Retinal pigment epithelial cell (primary cell): ENCODE measurements at regions not wholly inside any gene's neighbourhood (a gene's known extent, or its start where the extent isn't known, plus 50 kb on each side); places are given as distances from the start of the nearest gene placed in this dataset.

Source experiments
- DNase-seq: peaks from one replicate; pipeline ENCODE4 v3.0.0-alpha.2; 2010; ENCODE audit warnings: low read depth
- H3K4me3 ChIP-seq: 2 replicates; pipeline ENCODE4 v1.5.1; 2011; ENCODE audit warnings: mild to moderate bottlenecking, low read length, control low read depth, moderate library complexity
- CTCF ChIP-seq: conservative IDR thresholded peaks from 2 replicates; pipeline ENCODE4 v1.5.1; 2011; ENCODE audit warnings: low read depth, low read length, control low read depth, inconsistent platforms

- TF ChIP-seq CTCF: no peak
- H3K4me3 ChIP-seq: no peak overlapping the region
- DNase-seq: no peak
Observed at GRCh38 chr9:30505311-30505710, 1879.1 kb upstream of the ACO1 start.

GRCh38 chr9:30506749-30507148 is 1877.7 kb upstream of the ACO1 start:
- TF ChIP-seq CTCF: no peak
- no peak overlapping the region for H3K4me3 ChIP-seq
- DNase-seq: no peak

- no peak for TF ChIP-seq CTCF
- DNase-seq: no peak
- no peak overlapping the region for H3K4me3 ChIP-seq
Observed at GRCh38 chr9:30507166-30507565, 1877.3 kb upstream of the ACO1 start.

- no peak overlapping the region for H3K4me3 ChIP-seq
- no peak for TF ChIP-seq CTCF
- DNase-seq: no peak
Observed at GRCh38 chr9:30511666-30512065, 1872.8 kb upstream of the ACO1 start.

- no peak for DNase-seq
- TF ChIP-seq CTCF: no peak
- H3K4me3 ChIP-seq: no peak overlapping the region
Observed at GRCh38 chr9:30519166-30519565, 1865.3 kb upstream of the ACO1 start.

GRCh38 chr9:30519756-30520155 is 1864.7 kb upstream of the ACO1 start:
- no peak for DNase-seq
- H3K4me3 ChIP-seq: no peak overlapping the region
- no peak for TF ChIP-seq CTCF

GRCh38 chr9:30522061-30522460 is 1862.4 kb upstream of the ACO1 start:
- TF ChIP-seq CTCF: no peak
- no peak overlapping the region for H3K4me3 ChIP-seq

More at GRCh38 chr9:30522061-30522460, 1862.4 kb upstream of the ACO1 start:
- DNase-seq: no peak
